Spleen (tissue), 7 donors: ENCODE measurements at regions not wholly inside any gene's neighbourhood (a gene's known extent, or its start where the extent isn't known, plus 50 kb on each side); places are given as distances from the start of the nearest gene placed in this dataset.

ENCODE experiments used
- CTCF ChIP-seq, 11 experiments: fragments of 200-600 bp in 7 of 11; fragments of 450-650 bp in 4 of 11; sonication (generic) in 4 of 11; IDR thresholded peaks in 8 of 11; conservative IDR thresholded peaks in 3 of 11; 1 replicate in 7 of 11; 2 replicates in 4 of 11; pipeline versions ENCODE4 v1.4.0 to v1.8.0; 2016 to 2021; ENCODE audit warnings: antibody characterized with exemption in 11 of 11, inconsistent platforms in 4 of 11, mild to moderate bottlenecking in 1 of 11
- POLR2A ChIP-seq, 3 donors: fragments of 450-650 bp; IDR thresholded peaks; one replicate each; pipeline ENCODE4 v1.5.1; 2017; ENCODE audit warnings: antibody characterized with exemption in 3 of 3, mild to moderate bottlenecking in 1 of 3
- POLR2AphosphoS5 ChIP-seq, 3 donors: sonication (generic); formaldehyde crosslinking; IDR thresholded peaks; one replicate each; pipeline ENCODE4 v1.5.1; 2017; ENCODE audit warnings: antibody characterized with exemption in 3 of 3
- donor health status: DM: no; HTN: no; CAD: no; lungs with moderate emphysema.
- donor health status: DM: no; HTN: no; CAD: no.
- donor health status: DM: no; HTN: no; CAD: no.

GRCh38 chr2:204331988-204332387 lies 213.3 kb upstream of the PARD3B start:
- TF ChIP-seq POLR2A (IDR thresholded peaks at IDR 0.05) (no peak), CTCF (IDR thresholded peaks at IDR 0.05 in 8 of 11, conservative IDR thresholded peaks at IDR 0.05 in 3 of 11) (no peak), POLR2AphosphoS5 (IDR thresholded peaks at IDR 0.05) (no peak)
